Gastrocnemius medialis (tissue), 4 donors: ENCODE measurements at regions not wholly inside any gene's neighbourhood (a gene's known extent, or its start where the extent isn't known, plus 50 kb on each side); places are given as distances from the start of the nearest gene placed in this dataset.

ENCODE experiments used
- CTCF ChIP-seq, 5 experiments: fragments of 450-650 bp in 3 of 5; fragments of 200-600 bp in 2 of 5; sonication (generic) in 2 of 5; IDR thresholded peaks in 4 of 5; conservative IDR thresholded peaks in 1 of 5; 1 replicate in 4 of 5; 2 replicates in 1 of 5; pipeline ENCODE4 v1.5.1; 2016 to 2019; ENCODE audit warnings: antibody characterized with exemption in 5 of 5, mild to moderate bottlenecking in 3 of 5, moderate library complexity in 3 of 5
- POLR2A ChIP-seq, 2 donors: fragments of 450-650 bp; IDR thresholded peaks; one replicate each; pipeline ENCODE4 v1.6.1; 2017; ENCODE audit warnings: antibody characterized with exemption in 2 of 2, mild to moderate bottlenecking in 2 of 2, moderate library complexity in 2 of 2

- TF ChIP-seq CTCF (IDR thresholded peaks at IDR 0.05 in 4 of 5, conservative IDR thresholded peaks at IDR 0.05 in 1 of 5) = no peak
- no peak for TF ChIP-seq POLR2A (IDR thresholded peaks at IDR 0.05)
Observed at GRCh38 chr5:96321345-96321744, 111.7 kb downstream of the PCSK1 start.
